IMR-90 (cell line): ENCODE measurements at regions not wholly inside any gene's neighbourhood (a gene's known extent, or its start where the extent isn't known, plus 50 kb on each side); places are given as distances from the start of the nearest gene placed in this dataset.

Experiments used
- ATAC-seq: fragments of 200-7000 bp; cut with Tn5 transposase; 2 replicates; pipeline ENCODE4 v1.9.1; 2020; ENCODE audit warnings: low read depth, mild to moderate bottlenecking, moderate library complexity
- BruUV-seq: library from RNA; stranded (reverse); fragments of 400-500 nt; replicated peaks from 2 replicates; lab custom pipeline; 2021; lab: Mats Ljungman, UMichigan
- CTCF ChIA-PET: fragments of 300-600 bp; formaldehyde crosslinking; extraction: SDS; loops from one replicate; lab custom pipeline; 2021; ENCODE audit warnings: antibody characterized with exemption; lab: Yijun Ruan, JAX
- POLR2A ChIA-PET: fragments of 300-600 bp; sonication (Branson Sonifier 250); formaldehyde crosslinking; loops from one replicate; lab custom pipeline; 2022; ENCODE audit warnings: antibody characterized with exemption; ENCODE audit not compliant: unreplicated experiment; lab: Charles Lee
- DNase-seq: peaks from one replicate; pipeline ENCODE4 v3.0.0; 2013
- H2AFZ ChIP-seq: replicated peaks from 2 replicates; pipeline ENCODE3; 2013; ENCODE audit warnings: low read length, mild to moderate bottlenecking; ENCODE audit not compliant: poor library complexity
- H2AK5ac ChIP-seq: 2 replicates; pipeline ENCODE4 v1.6.1; 2013; ENCODE audit warnings: low read depth, low read length, inconsistent platforms
- H2AK9ac ChIP-seq: replicated peaks from 2 replicates; pipeline ENCODE3; 2013; ENCODE audit warnings: mild to moderate bottlenecking, low read depth, low read length, moderate library complexity; ENCODE audit not compliant: poor library complexity
- H2BK120ac ChIP-seq: 2 replicates; pipeline ENCODE4 v1.6.1; 2013; ENCODE audit warnings: low read depth, low read length, inconsistent platforms
- H2BK15ac ChIP-seq: 3 replicates; pipeline ENCODE4 v1.6.1; 2013; ENCODE audit warnings: low read depth, low read length, inconsistent platforms
- H2BK20ac ChIP-seq: 2 replicates; pipeline ENCODE4 v1.6.1; 2013; ENCODE audit warnings: low read depth, mild to moderate bottlenecking, inconsistent platforms, low read length, moderate library complexity
- H2BK5ac ChIP-seq: 2 replicates; pipeline ENCODE4 v1.6.1; 2013; ENCODE audit warnings: mild to moderate bottlenecking, low read depth, low read length, inconsistent platforms; ENCODE audit not compliant: poor library complexity, severe bottlenecking
- H3K14ac ChIP-seq: replicated peaks from 2 replicates; pipeline ENCODE4 v1.6.1; 2013; ENCODE audit warnings: low read depth, low read length, inconsistent platforms
- H3K18ac ChIP-seq: 2 replicates; pipeline ENCODE4 v1.6.1; 2013; ENCODE audit warnings: low read depth, low read length, control low read depth
- H3K23ac ChIP-seq: 2 replicates; pipeline ENCODE4 v1.6.1; 2013; ENCODE audit warnings: low read depth, low read length, inconsistent platforms
- H3K27ac ChIP-seq: 2 replicates; pipeline ENCODE4 v1.5.1; 2013; ENCODE audit warnings: mild to moderate bottlenecking, control low read depth, low read length; ENCODE audit not compliant: insufficient read depth
- H3K27me3 ChIP-seq: 2 replicates; pipeline ENCODE4 v1.6.1; 2013; ENCODE audit warnings: low read length; ENCODE audit not compliant: control insufficient read depth, insufficient read depth
- H3K36me3 ChIP-seq: 2 replicates; pipeline ENCODE4 v1.6.1; 2013; ENCODE audit warnings: low read length, mixed read lengths; ENCODE audit not compliant: control insufficient read depth, insufficient read depth
- H3K4ac ChIP-seq: 2 replicates; pipeline ENCODE4 v1.6.1; 2013; ENCODE audit warnings: low read depth, low read length, inconsistent platforms
- H3K4me1 ChIP-seq: 2 replicates; pipeline ENCODE4 v1.6.1; 2013; ENCODE audit warnings: low read length, mixed read lengths; ENCODE audit not compliant: control insufficient read depth, insufficient read depth
- H3K4me2 ChIP-seq: 2 replicates; pipeline ENCODE4 v1.6.1; 2013; ENCODE audit warnings: low read depth, mild to moderate bottlenecking, control low read depth, low read length, moderate library complexity
- H3K4me3 ChIP-seq: 2 replicates; pipeline ENCODE4 v1.5.1; 2013; ENCODE audit warnings: low read depth, mild to moderate bottlenecking, control low read depth, low read length, moderate library complexity; ENCODE audit not compliant: insufficient read depth
- H3K56ac ChIP-seq: 2 replicates; pipeline ENCODE4 v1.6.1; 2013; ENCODE audit warnings: low read length, inconsistent platforms; ENCODE audit not compliant: insufficient read depth; ENCODE audit errors: extremely low read depth
- H3K79me1 ChIP-seq, 2 experiments: 2 replicates each; pipeline ENCODE4 v1.6.1; 2013; ENCODE audit warnings: low read length in 2 of 2, inconsistent platforms in 1 of 2, low read depth in 1 of 2
- H3K9ac ChIP-seq: 2 replicates; pipeline ENCODE4 v1.6.1; 2013; ENCODE audit warnings: low read depth, low read length, control low read depth
- H3K9me1 ChIP-seq: 2 replicates; pipeline ENCODE4 v1.6.1; 2013; ENCODE audit warnings: low read length, inconsistent platforms; ENCODE audit not compliant: insufficient read depth
- H3K9me3 ChIP-seq: 2 replicates; pipeline ENCODE4 v1.6.1; 2013; ENCODE audit warnings: low read length; ENCODE audit not compliant: control insufficient read depth, insufficient read depth
- H4K20me1 ChIP-seq: 2 replicates; pipeline ENCODE4 v1.6.1; 2013; ENCODE audit warnings: low read length, inconsistent platforms; ENCODE audit not compliant: insufficient read depth
- H4K5ac ChIP-seq: 2 replicates; pipeline ENCODE4 v1.6.1; 2013; ENCODE audit warnings: mild to moderate bottlenecking, low read depth, low read length, control low read depth
- H4K8ac ChIP-seq, 2 experiments: 2 replicates each; pipeline ENCODE4 v1.6.1; 2013; ENCODE audit warnings: low read depth in 2 of 2, low read length in 2 of 2, control low read depth in 1 of 2, inconsistent platforms in 1 of 2
- H4K91ac ChIP-seq: 2 replicates; pipeline ENCODE4 v1.6.1; 2013; ENCODE audit warnings: low read depth, low read length, inconsistent platforms; ENCODE audit not compliant: insufficient read depth
- BHLHE40 ChIP-seq: fragments of 150-350 bp; IDR thresholded peaks from 2 replicates; pipeline ENCODE4 v1.6.1; 2016; ENCODE audit warnings: mild to moderate bottlenecking, low read depth, low read length
- CEBPB ChIP-seq: IDR thresholded peaks from 2 replicates; pipeline ENCODE4 v1.6.1; 2012; ENCODE audit warnings: low read depth, low read length, improper control_type of control experiment
- MAFK ChIP-seq: IDR thresholded peaks from 2 replicates; pipeline ENCODE4 v1.6.1; 2012; ENCODE audit warnings: low read depth, low read length, improper control_type of control experiment
- MAZ ChIP-seq: IDR thresholded peaks from 2 replicates; pipeline ENCODE4 v1.6.1; 2012; ENCODE audit warnings: low read depth, mild to moderate bottlenecking, low read length, improper control_type of control experiment, moderate library complexity, borderline replicate concordance
- NFE2L2 ChIP-seq: fragments of 150-350 bp; IDR thresholded peaks from 2 replicates; pipeline ENCODE4 v1.6.1; 2016; ENCODE audit warnings: low read depth, mild to moderate bottlenecking, low read length
- POLR2A ChIP-seq: IDR thresholded peaks from 2 replicates; pipeline ENCODE4 v1.6.1; 2012; ENCODE audit warnings: mild to moderate bottlenecking, low read depth, low read length
- SMC3 ChIP-seq: fragments of 150-350 bp; IDR thresholded peaks from 2 replicates; pipeline ENCODE4 v1.6.1; 2016; ENCODE audit warnings: low read depth, mild to moderate bottlenecking, antibody characterized with exemption, low read length, moderate library complexity
- dilution Hi-C: fragments of 300-500 bp; cut with HindIII; formaldehyde crosslinking; loops from one replicate; pipeline ENCODE4 v1.14.3; 2018; ENCODE audit warnings: low sequenced_read_pairs; ENCODE audit not compliant: unreplicated experiment
- in situ Hi-C: fragments of 300-500 bp; cut with MboI; formaldehyde crosslinking; loops from 3 replicates; pipeline ENCODE4 v1.14.3; 2019; ENCODE audit warnings: low sequenced_read_pairs, inconsistent platforms, mixed read lengths
- intact Hi-C: fragments of 100-400 bp; cut with micrococcal nuclease; formaldehyde crosslinking; loops from 2 replicates; pipeline ENCODE4 v1.10.0; 2022
- TF ChIP-seq, protein P1 (sequence below): fragments of 150-350 bp; IDR thresholded peaks from 2 replicates; pipeline ENCODE4 v1.6.1; 2017; ENCODE audit warnings: mild to moderate bottlenecking, antibody characterized with exemption, low read length, low read depth
- TF ChIP-seq, protein P2 (sequence below): conservative IDR thresholded peaks from 2 replicates; pipeline ENCODE4 v1.5.1; 2012; ENCODE audit warnings: mild to moderate bottlenecking, low read depth, low read length, improper control_type of control experiment

DNA sequence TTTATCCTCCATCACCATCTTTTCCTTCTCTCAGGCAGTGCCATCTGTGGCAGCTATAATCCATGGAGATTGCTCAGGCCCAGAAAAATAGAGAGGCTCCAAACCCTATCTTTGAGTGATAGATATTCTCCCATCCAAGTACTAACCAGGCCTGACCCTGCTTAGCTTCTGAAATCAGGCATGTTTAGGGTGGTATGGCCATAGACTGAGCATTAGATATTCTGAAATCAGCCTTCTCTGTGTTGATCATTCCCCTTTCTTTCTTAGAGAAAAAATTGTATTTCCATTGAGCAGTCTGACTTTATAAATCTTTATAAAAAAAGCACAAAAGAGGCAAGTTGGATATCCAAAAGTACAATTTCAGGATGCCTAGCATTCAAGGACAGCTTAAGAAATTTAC, 131.5 kb upstream of the ACVR2A start:
- H3K27me3 ChIP-seq, result no peaks in the 10 kb centered on the region
- H2BK120ac ChIP-seq, result no peak overlapping the region
- H3K79me1 ChIP-seq, result no peaks in the 10 kb centered on the region
- no peak overlapping the region for H3K56ac ChIP-seq
- CTCF ChIA-PET, result no interaction called here
- H4K8ac ChIP-seq, result no peak overlapping the region
- H3K4ac ChIP-seq, result no peak overlapping the region
- H2AK5ac ChIP-seq, result no peak overlapping the region
- no peaks in the 10 kb centered on the region for H4K20me1 ChIP-seq
- H3K4me3 ChIP-seq, result no peak overlapping the region
- H2AFZ ChIP-seq, result no peak overlapping the region
- H3K4me1 ChIP-seq, result no peaks in the 10 kb centered on the region
- H2BK5ac ChIP-seq, result no peak overlapping the region
- ATAC-seq, result no peak
- intact Hi-C loops, result no loop called here
- TF ChIP-seq, protein P1, sequence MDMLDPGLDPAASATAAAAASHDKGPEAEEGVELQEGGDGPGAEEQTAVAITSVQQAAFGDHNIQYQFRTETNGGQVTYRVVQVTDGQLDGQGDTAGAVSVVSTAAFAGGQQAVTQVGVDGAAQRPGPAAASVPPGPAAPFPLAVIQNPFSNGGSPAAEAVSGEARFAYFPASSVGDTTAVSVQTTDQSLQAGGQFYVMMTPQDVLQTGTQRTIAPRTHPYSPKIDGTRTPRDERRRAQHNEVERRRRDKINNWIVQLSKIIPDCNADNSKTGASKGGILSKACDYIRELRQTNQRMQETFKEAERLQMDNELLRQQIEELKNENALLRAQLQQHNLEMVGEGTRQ, result no peak
- TF ChIP-seq MAZ, result no peak
- no peak for TF ChIP-seq BHLHE40
- TF ChIP-seq NFE2L2, result no peak
- no peak for TF ChIP-seq MAFK
- TF ChIP-seq CEBPB, result no peak
- TF ChIP-seq, protein P2, sequence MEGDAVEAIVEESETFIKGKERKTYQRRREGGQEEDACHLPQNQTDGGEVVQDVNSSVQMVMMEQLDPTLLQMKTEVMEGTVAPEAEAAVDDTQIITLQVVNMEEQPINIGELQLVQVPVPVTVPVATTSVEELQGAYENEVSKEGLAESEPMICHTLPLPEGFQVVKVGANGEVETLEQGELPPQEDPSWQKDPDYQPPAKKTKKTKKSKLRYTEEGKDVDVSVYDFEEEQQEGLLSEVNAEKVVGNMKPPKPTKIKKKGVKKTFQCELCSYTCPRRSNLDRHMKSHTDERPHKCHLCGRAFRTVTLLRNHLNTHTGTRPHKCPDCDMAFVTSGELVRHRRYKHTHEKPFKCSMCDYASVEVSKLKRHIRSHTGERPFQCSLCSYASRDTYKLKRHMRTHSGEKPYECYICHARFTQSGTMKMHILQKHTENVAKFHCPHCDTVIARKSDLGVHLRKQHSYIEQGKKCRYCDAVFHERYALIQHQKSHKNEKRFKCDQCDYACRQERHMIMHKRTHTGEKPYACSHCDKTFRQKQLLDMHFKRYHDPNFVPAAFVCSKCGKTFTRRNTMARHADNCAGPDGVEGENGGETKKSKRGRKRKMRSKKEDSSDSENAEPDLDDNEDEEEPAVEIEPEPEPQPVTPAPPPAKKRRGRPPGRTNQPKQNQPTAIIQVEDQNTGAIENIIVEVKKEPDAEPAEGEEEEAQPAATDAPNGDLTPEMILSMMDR, result no peak
- TF ChIP-seq POLR2A, result no peak
- no peak for TF ChIP-seq SMC3
- no peak overlapping the region for H3K14ac ChIP-seq
- no peak overlapping the region for H3K18ac ChIP-seq
- no peak overlapping the region for H3K23ac ChIP-seq
- H3K9me3 ChIP-seq, result no peaks in the 10 kb centered on the region
- dilution Hi-C loops, result no loop called here
- no peak overlapping the region for H2BK15ac ChIP-seq
- H3K36me3 ChIP-seq, result no peaks in the 10 kb centered on the region
- POLR2A ChIA-PET, result no interaction called here
- H3K4me2 ChIP-seq, result no peak overlapping the region
- in situ Hi-C loops, result no loop called here
- DNase-seq, result no peak
- BruUV-seq, result no TSS peak
- no peak overlapping the region for H2AK9ac ChIP-seq
- H4K5ac ChIP-seq, result no peak overlapping the region
- H4K91ac ChIP-seq, result no peak overlapping the region
- H3K27ac ChIP-seq, result no peak overlapping the region
- no peak overlapping the region for H3K9ac ChIP-seq
- H2BK20ac ChIP-seq, result no peak overlapping the region
- no peaks in the 10 kb centered on the region for H3K9me1 ChIP-seq
